Fibroblast of skin of left quadriceps (primary cell): ENCODE measurements at regions not wholly inside any gene's neighbourhood (a gene's known extent, or its start where the extent isn't known, plus 50 kb on each side); places are given as distances from the start of the nearest gene placed in this dataset.
"Not testable (repeated sequence)": the region's sequence is repeated elsewhere in the genome, so short reads cannot be mapped to it uniquely, and the experiment has no call there.

Experiments
- DNase-seq, 2 experiments: peaks; one replicate each; pipeline ENCODE4 v3.0.0-alpha.2; 2013; ENCODE audit warnings: low read depth in 2 of 2

DNA sequence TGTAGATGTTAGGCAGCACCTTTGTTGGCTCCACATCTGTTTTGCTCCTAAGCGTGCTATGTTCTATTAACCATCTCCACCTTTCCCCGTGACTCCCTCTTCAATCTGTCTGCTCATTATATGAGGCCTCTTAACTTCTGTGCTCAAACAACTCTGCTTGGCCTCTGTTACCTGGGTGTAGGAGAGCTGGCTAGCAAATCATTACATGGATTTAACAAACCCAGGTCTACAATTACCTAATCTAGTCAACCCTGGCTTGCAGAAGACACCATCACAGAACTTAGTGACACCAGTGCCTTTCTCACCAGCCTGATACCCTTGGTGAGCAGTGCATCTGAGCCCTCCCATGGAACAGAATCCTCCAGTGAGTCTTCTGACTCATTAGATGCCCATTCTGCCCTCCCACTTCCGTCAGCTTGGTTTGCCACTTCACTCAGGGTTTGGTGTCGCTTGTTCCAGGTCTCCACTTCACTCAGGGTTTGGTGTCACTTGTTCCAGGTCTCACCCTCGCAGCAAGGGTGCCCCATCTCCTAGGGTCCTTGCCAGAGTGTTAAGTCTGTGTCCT is 92.0 kb upstream of the KIF26B start:
- no peak for DNase-seq

GRCh38 chr1:245061808-245062207 is 93.0 kb upstream of the KIF26B start:
- DNase-seq = not testable (repeated sequence)

- no peak for DNase-seq
These were observed 94.0 kb upstream of the KIF26B start for GRCh38 chr1:245060684-245061374.

GRCh38 chr1:245059806-245060424 is 94.9 kb upstream of the KIF26B start:
- no peak for DNase-seq

DNA sequence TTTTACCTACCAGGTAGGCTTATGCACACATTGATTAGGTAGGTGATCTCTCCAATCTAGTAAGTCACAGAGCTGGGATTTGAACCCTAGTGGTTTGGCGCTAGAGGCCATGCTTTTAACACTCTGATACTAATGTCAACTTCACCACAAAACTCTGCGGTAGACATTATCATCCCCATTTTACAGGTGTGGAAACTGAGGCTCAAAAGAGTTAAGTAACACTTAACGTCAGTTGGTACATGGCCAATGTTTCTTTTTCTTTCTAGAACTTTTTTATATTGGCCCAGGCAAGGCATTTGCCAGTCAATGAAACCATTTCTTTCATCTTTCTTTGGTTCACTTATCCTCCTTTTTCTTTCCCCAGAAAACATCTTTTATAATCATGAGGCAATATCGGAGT is 95.9 kb upstream of the KIF26B start:
- no peak for DNase-seq

DNA sequence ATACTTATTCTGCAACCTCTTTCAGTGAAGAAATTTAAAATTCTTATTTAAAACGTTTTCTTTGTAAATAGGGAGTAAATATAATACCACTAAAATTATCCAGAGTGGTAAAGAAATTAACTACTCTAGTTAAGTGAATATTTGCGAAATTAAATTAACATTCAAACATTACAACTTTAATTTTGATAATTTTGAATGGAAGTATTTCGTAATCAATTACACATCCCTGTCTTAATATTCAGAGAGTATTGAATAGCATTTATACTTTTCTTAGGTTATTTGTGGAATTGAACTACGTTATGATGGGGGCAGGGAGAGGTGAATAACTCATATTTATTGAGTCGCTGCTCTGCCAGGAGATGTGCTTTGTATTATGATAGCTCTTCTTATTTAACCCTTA is 96.3 kb upstream of the KIF26B start:
- no peak for DNase-seq

DNA sequence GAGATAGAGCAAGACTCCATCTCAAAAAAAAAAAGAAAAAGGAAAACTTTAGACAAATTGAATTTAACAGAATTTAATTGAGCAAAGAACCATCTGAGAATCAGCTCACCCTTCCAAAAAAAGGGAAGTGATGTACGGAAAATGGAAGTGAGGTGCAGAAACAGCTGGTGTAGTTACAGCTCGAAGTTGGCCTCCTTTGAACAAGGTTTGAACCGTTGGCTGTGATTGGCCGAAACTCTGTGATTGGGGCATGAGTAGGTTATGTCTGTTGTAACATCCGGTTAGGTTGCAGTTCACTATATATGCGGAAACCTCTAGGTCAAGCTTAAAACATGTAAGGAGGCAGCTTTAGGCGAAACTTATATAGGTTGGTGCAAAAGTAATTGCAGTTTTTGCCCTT is 97.9 kb upstream of the KIF26B start:
- DNase-seq = no peak

GRCh38 chr1:245056296-245056695 is 98.5 kb upstream of the KIF26B start:
- not testable (repeated sequence) for DNase-seq

DNA sequence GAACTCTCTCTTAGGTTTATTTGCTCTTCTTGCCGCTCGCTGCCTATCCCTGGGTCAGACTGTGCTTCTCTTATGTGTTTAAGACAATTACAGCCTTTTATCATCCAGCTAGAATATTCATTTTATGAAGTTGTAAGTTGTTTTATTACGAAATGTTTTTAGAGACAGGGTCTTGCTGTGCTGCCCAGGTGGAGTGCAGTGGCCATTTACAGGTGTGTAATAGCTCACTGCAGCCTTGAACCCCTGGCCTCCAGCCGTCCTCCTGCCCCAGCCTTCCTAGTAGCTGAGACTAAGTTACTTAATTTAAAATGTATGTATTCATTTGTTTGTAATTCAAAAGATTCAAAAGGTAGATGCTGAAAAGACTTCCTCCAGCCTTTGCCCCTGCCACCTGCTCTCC is 99.0 kb upstream of the KIF26B start:
- DNase-seq = no peak

GRCh38 chr1:245054507-245055270 is 100.1 kb upstream of the KIF26B start:
- no peak for DNase-seq

DNA sequence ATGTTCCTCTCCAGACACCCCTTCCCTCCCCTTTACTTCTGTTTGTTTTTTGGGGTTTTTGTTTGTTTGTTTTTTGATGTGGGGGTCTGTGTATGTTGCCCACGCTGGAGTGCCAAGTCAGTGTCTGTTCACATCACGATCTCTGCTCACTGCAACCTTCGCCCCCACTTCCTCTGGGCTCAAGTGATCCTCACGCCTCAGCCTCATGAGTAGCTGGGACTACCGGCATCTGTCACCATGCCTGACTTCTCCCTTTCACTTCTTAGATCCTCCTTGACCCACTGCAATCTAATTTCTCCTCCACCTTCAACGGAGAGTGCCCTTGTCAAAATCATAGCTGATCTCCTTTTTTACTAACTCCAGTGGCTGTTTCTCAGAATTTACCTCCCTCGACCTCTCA is 100.7 kb upstream of the KIF26B start:
- no peak for DNase-seq

DNA sequence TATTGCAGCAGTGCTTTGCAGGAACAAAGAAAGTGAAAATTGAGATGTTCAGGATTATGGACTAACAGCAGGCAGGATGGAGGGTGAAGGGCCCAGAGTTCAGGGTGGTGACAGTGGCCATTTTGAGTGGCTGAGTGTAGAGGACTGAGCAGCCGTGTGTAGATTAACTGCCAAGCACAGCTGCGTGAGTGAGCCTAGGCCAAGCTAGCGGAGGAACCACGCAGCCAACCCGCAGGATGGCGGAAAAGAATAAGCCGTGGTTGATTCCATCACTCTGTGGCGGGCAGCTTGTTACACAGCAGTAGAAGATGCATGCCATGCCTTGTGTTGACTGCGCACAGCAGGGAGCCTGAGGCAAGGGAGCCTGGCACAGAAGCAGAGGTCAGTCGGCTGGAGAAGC is 102.5 kb upstream of the KIF26B start:
- DNase-seq = no peak

- no peak for DNase-seq
These were observed 103.2 kb upstream of the KIF26B start for GRCh38 chr1:245051349-245052221.

DNA sequence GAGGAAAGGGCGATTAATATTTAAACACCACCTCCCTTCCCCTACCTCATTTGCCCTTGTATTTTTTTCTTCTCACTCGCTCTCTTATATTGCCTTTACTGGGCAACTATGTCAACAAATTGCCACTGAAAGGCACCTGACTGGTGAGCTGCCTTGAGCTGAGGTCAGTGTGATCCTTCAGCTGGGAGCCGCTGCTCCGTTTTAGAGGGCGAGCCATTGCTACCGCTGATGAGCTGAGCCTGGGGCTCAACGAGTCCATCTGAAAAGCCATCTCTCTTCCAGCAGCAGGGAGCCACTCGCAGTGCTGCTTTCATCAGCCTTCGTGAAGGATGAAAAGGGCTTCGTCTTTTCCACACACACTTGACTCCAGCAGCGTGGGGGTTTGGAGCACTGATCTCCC is 108.0 kb upstream of the KIF26B start:
- DNase-seq = no peak

GRCh38 chr1:245046315-245046714 is 108.5 kb upstream of the KIF26B start:
- DNase-seq = no peak

GRCh38 chr1:245045087-245045881 is 109.5 kb upstream of the KIF26B start:
- no peak for DNase-seq

DNA sequence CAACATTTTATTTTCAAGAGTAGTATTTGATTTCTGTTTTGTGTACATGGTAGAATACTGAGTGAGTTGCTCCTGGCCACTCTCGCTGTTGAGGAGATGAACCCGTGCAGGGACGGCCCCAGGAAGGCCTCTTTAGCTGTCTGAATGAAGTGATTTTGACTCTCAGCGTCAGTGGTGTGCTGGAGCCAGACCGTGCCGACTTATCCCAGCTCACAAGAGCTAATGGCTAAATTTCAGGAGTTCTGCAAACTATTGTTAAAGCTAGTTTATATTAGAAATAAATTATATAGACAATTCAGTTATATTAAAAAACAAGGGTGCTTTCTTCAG is 111.2 kb upstream of the KIF26B start:
- no peak for DNase-seq

- DNase-seq = no peak
These were observed 113.6 kb upstream of the KIF26B start for GRCh38 chr1:245041058-245041698.

DNA sequence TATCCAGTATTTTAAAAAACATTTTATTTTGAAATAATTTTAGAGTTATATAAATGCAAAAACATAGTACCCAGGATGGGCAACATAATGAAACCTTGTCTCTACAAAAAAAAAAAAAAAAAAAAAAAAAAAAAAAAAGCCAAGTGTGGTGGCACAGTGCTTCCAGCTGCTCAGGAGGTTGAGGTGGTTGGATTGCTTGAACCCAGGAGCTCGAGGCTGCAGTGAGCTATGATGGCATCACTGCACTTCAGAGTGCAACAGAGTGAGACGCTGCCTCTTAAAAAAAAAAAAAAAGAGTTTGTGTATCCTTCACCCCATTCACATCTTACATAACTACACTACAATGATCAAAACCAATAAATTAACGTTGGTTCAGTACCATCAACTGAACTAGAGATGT is 115.6 kb upstream of the KIF26B start:
- DNase-seq = no peak

DNA sequence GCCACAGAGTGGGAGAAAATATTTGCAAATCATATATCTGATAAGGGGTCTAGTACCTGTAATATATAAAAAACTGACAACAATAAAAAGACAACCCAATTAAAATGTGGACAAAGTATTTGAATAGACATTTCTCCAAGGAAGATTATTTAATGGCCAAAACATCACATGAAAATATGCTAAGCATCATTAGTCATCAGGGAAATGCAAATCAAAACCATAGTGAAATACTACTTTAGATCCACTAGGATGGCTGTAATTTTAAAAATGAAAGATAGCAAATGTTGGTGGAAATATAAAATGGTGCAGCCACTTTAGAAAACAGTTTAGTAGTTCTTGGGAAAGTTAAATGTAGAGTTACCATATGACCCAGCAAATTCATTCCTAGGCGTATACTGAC is 118.7 kb upstream of the KIF26B start:
- DNase-seq = no peak

GRCh38 chr1:245031041-245031440 is 123.7 kb upstream of the KIF26B start:
- DNase-seq = no peak
